GM12874 (cell line): ENCODE measurements at regions not wholly inside any gene's neighbourhood (a gene's known extent, or its start where the extent isn't known, plus 50 kb on each side); places are given as distances from the start of the nearest gene placed in this dataset.

ENCODE experiments used
- CTCF ChIP-seq: IDR thresholded peaks from 2 replicates; pipeline ENCODE4 v1.5.1; 2011; ENCODE audit warnings: low read depth, mild to moderate bottlenecking, control low read depth, low read length, moderate library complexity; ENCODE audit not compliant: insufficient read depth

- TF ChIP-seq CTCF: no peak
Measured at GRCh38 chr2:222043897-222044296, 254.9 kb downstream of the PAX3 start.

GRCh38 chr2:222042666-222043065 is 256.1 kb downstream of the PAX3 start:
- TF ChIP-seq CTCF: no peak

GRCh38 chr2:222040333-222040732 is 258.5 kb downstream of the PAX3 start:
- TF ChIP-seq CTCF: no peak

- no peak for TF ChIP-seq CTCF
Measured at GRCh38 chr2:222039821-222040220, 259.0 kb downstream of the PAX3 start.

- TF ChIP-seq CTCF: no peak
Measured at GRCh38 chr2:222038067-222038802, 260.6 kb downstream of the PAX3 start.

- TF ChIP-seq CTCF: no peak
Measured at GRCh38 chr2:222037211-222037610, 261.6 kb downstream of the PAX3 start.

GRCh38 chr2:222034058-222034457 is 264.7 kb downstream of the PAX3 start:
- no peak for TF ChIP-seq CTCF
